ENCODE measurements at regions not wholly inside any gene's neighbourhood (a gene's known extent, or its start where the extent isn't known, plus 50 kb on each side); places are given as distances from the start of the nearest gene placed in this dataset.
A peak's percentile ranks its signal among the peaks of the same experiment; 100 is the strongest.

DNA sequence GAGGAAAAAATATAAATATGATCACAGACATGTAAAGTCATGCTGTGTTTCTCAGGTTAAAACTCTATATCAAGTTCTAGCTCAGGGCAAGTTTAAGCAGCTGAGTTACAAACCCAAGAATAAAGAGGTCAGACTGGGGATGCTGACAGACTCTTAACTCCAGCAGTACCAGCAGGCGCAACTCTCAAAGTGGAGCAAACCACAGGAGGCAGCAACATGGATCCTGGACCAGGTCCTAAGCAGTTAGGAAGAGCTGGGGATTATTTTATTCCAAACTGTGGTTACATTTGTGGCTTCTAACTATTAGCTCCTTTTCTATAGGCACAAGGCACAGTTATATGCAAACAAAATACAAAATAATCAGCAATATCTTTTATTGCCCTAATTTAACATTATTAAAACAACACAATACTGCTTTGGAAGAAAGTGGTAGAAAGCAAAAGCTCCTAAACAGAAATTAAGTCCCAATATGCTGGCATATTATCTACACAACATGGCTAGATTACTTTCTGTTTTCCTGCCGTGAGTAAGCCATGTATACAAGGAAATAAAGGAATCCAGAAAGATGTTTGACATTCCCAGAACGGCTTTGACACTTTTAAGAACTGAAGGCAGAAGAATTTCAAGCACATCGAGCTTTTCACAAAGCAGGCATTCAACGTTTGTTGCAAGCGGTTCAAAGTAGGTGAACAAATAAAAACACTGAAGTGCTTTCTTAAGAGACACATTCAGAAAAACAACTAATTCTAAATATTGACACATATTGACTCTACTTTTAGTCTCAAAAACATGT is 378.8 kb upstream of the ZNF608 start:
- Histone ChIP-seq H3K27me3 (no peaks in the 10 kb centered on the region), H3K27ac (peak overlapping the region in 2 of 4 donors; percentile 42 to 43), H3K4me1 (no peaks in the 10 kb centered on the region), H3K4me3 (no peak overlapping the region), H3K9me3 (no peaks in the 10 kb centered on the region), H3K36me3 (no peaks in the 10 kb centered on the region)
- TF ChIP-seq POLR2A (IDR thresholded peaks at IDR 0.05), result no peak
- no peak for TF ChIP-seq EP300 (IDR thresholded peaks at IDR 0.05)
- DNase-seq (ENCODE audit: low spot score in 2 of 2), result no peak
- WGBS, 2 donors, result 39 to 44% methylated on average over 6 of the region's 6 CpGs

GRCh38 chr5:125126050-125126449 is 379.6 kb upstream of the ZNF608 start:
- DNase-seq (ENCODE audit: low spot score in 2 of 2), result no peak
- Histone ChIP-seq H3K4me1 (no peaks in the 10 kb centered on the region), H3K4me3 (no peak overlapping the region), H3K36me3 (no peaks in the 10 kb centered on the region), H3K9me3 (no peaks in the 10 kb centered on the region), H3K27me3 (no peaks in the 10 kb centered on the region), H3K27ac (no peak overlapping the region)
- no peak for TF ChIP-seq EP300 (IDR thresholded peaks at IDR 0.05)
- no peak for TF ChIP-seq POLR2A (IDR thresholded peaks at IDR 0.05)
- TF ChIP-seq, protein P1, sequence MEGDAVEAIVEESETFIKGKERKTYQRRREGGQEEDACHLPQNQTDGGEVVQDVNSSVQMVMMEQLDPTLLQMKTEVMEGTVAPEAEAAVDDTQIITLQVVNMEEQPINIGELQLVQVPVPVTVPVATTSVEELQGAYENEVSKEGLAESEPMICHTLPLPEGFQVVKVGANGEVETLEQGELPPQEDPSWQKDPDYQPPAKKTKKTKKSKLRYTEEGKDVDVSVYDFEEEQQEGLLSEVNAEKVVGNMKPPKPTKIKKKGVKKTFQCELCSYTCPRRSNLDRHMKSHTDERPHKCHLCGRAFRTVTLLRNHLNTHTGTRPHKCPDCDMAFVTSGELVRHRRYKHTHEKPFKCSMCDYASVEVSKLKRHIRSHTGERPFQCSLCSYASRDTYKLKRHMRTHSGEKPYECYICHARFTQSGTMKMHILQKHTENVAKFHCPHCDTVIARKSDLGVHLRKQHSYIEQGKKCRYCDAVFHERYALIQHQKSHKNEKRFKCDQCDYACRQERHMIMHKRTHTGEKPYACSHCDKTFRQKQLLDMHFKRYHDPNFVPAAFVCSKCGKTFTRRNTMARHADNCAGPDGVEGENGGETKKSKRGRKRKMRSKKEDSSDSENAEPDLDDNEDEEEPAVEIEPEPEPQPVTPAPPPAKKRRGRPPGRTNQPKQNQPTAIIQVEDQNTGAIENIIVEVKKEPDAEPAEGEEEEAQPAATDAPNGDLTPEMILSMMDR (IDR thresholded peaks at IDR 0.05), result no peak

DNA sequence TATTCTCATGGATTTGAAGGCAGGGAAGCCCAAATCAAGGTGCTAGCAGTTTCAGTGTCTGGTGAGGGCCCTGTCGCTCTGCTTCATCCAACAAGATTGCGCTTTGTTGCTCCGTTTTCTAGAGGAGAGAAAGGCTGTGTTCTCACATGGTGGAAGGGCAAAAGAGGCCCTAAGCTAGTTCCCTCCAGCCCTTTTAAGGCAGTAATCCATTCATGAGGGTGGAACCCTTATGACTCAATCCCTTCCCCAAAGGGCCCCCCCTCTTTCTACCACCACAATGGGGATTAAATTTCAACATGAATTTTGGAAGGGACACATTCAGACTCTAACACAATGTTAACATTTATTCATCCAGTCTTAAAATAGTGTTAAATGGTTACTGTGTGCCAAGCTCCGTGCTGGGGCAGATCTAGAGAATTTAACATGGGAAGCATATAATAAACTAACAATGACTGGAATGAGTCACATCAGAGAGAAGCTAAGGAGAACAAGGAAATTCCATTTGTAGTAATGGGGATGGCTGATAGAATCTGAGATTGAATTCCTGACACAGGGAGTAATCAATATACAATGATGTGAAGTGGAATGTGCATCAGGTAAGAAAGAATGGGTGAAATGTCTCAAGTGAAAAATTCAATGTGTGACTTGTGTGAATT is 382.8 kb upstream of the ZNF608 start:
- 87 to 90% methylated on average over 4 of the region's 4 CpGs for WGBS, 2 donors
- TF ChIP-seq EP300 (IDR thresholded peaks at IDR 0.05), result no peak
- TF ChIP-seq, protein P1 (IDR thresholded peaks at IDR 0.05), result no peak
- no peak for TF ChIP-seq POLR2A (IDR thresholded peaks at IDR 0.05)
- H3K4me1 ChIP-seq, result peaks cover 0 to 4% (median 0%) of the 10 kb centered on the region in 4 donors
- no peak overlapping the region for H3K27ac ChIP-seq
- H3K4me3 ChIP-seq, result no peak overlapping the region
- no peak for DNase-seq (ENCODE audit: low spot score in 2 of 2)
- H3K36me3 ChIP-seq, result no peaks in the 10 kb centered on the region
- no peaks in the 10 kb centered on the region for H3K9me3 ChIP-seq
- no peaks in the 10 kb centered on the region for H3K27me3 ChIP-seq

DNA sequence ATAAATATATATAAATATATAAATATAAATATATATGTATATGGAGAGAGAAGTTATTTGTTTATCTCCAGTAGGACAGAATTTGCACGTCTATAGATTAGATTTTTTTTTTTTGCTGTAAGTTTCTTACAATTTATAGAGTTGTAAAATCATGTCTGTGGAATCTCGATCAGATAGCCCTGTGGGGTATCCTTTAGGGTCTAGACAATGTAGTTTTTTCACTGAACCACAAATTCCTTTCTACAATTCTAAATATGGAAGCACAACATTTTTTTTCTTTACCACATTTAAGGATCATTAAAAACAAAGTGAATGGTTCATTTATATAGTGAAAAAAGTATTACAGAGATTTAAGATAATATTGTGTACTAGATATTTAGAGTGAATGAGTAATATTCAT is 384.2 kb upstream of the ZNF608 start:
- no peak for TF ChIP-seq POLR2A (IDR thresholded peaks at IDR 0.05)
- no peak for TF ChIP-seq EP300 (IDR thresholded peaks at IDR 0.05)
- TF ChIP-seq, protein P1 (IDR thresholded peaks at IDR 0.05), result no peak
- H3K27ac ChIP-seq, result no peak overlapping the region
- no peaks in the 10 kb centered on the region for H3K9me3 ChIP-seq
- no peaks in the 10 kb centered on the region for H3K36me3 ChIP-seq
- H3K4me3 ChIP-seq, result no peak overlapping the region
- no peak for DNase-seq (ENCODE audit: low spot score in 2 of 2)
- peaks cover 0 to 17% (median 0%) of the 10 kb centered on the region in 4 donors for H3K4me1 ChIP-seq
- 89 to 91% methylated on average over 2 of the region's 2 CpGs for WGBS, 2 donors
- no peaks in the 10 kb centered on the region for H3K27me3 ChIP-seq

- WGBS, 2 donors, result 16 to 31% methylated on average over 3 of the region's 3 CpGs
- DNase-seq (ENCODE audit: low spot score in 2 of 2), result no peak
- TF ChIP-seq POLR2A (IDR thresholded peaks at IDR 0.05), result no peak
- TF ChIP-seq EP300 (IDR thresholded peaks at IDR 0.05), result peak; percentile 27 to 34
These were observed 388.0 kb upstream of the ZNF608 start for GRCh38 chr5:125134216-125135081.

More at GRCh38 chr5:125134216-125135081, 388.0 kb upstream of the ZNF608 start:
- H3K4me3 ChIP-seq, result no peak overlapping the region
- no peaks in the 10 kb centered on the region for H3K9me3 ChIP-seq
- peaks cover 0 to 17% (median 0%) of the 10 kb centered on the region in 4 donors for H3K4me1 ChIP-seq
- peak overlapping the region in 1 of 4 donors; percentile 36 for H3K27ac ChIP-seq
- H3K36me3 ChIP-seq, result no peaks in the 10 kb centered on the region
- H3K27me3 ChIP-seq, result no peaks in the 10 kb centered on the region

Measured in tibial nerve (tissue), 4 donors.